ENCODE measurements at regions not wholly inside any gene's neighbourhood (a gene's known extent, or its start where the extent isn't known, plus 50 kb on each side); places are given as distances from the start of the nearest gene placed in this dataset.
A peak's percentile ranks its signal among the peaks of the same experiment; 100 is the strongest.

- Histone ChIP-seq H3K27me3 (ENCODE audit: insufficient read depth, low read depth) (no peaks in the 10 kb centered on the region), H3K9ac (no peak overlapping the region), H3K27ac (peak overlapping the region; percentile 2; the same call in 1 of the 2 replicates), H3K4me1 (ENCODE audit: low read depth, poor library complexity, severe bottlenecking) (no peaks in the 10 kb centered on the region), H2AFZ (ENCODE audit: low read depth) (no peak overlapping the region), H3K36me3 (ENCODE audit: insufficient read depth) (no peaks in the 10 kb centered on the region), H3K79me2 (ENCODE audit: insufficient read depth, low read depth) (no peaks in the 10 kb centered on the region), H3K4me2 (no peak overlapping the region), H3K4me3 (IDR thresholded peaks at IDR 0.05; ENCODE audit: insufficient read depth, low read depth, low read length) (no peak overlapping the region), H4K20me1 (ENCODE audit: insufficient read depth) (no peaks in the 10 kb centered on the region)
- TF ChIP-seq, protein P1, sequence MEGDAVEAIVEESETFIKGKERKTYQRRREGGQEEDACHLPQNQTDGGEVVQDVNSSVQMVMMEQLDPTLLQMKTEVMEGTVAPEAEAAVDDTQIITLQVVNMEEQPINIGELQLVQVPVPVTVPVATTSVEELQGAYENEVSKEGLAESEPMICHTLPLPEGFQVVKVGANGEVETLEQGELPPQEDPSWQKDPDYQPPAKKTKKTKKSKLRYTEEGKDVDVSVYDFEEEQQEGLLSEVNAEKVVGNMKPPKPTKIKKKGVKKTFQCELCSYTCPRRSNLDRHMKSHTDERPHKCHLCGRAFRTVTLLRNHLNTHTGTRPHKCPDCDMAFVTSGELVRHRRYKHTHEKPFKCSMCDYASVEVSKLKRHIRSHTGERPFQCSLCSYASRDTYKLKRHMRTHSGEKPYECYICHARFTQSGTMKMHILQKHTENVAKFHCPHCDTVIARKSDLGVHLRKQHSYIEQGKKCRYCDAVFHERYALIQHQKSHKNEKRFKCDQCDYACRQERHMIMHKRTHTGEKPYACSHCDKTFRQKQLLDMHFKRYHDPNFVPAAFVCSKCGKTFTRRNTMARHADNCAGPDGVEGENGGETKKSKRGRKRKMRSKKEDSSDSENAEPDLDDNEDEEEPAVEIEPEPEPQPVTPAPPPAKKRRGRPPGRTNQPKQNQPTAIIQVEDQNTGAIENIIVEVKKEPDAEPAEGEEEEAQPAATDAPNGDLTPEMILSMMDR (conservative IDR thresholded peaks at IDR 0.05; ENCODE audit: low read depth, low read length) = no peak
Observed at GRCh38 chr3:117486719-117487716, 777.4 kb downstream of the TUSC7 start.

DNA sequence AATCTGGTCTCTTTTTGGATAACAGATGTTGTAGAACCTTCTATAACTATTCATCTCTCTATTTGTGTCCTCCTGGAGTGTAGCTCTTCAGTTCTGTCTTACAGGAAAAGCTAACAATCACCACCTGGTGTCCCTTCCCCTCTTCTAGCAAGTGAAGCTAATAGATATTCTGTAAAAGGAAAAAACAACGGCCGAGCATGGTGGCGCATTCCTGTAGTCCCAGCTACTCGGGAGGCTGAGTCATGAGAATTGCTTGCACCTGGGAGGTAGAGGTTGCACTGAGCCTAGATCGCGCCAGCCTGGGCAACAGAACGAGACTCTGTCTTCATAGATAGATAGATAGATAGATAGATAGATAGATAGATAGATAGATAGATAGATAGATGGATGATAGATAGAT is 779.4 kb downstream of the TUSC7 start:
- no peaks in the 10 kb centered on the region for H3K27me3 ChIP-seq (ENCODE audit: insufficient read depth, low read depth)
- H4K20me1 ChIP-seq (ENCODE audit: insufficient read depth) = no peaks in the 10 kb centered on the region
- no peaks in the 10 kb centered on the region for H3K36me3 ChIP-seq (ENCODE audit: insufficient read depth)
- TF ChIP-seq, protein P1 (conservative IDR thresholded peaks at IDR 0.05; ENCODE audit: low read depth, low read length) = no peak
- no peak overlapping the region for H3K4me2 ChIP-seq
- H3K4me3 ChIP-seq (IDR thresholded peaks at IDR 0.05; ENCODE audit: insufficient read depth, low read depth, low read length) = no peak overlapping the region
- no peaks in the 10 kb centered on the region for H3K4me1 ChIP-seq (ENCODE audit: low read depth, poor library complexity, severe bottlenecking)
- H2AFZ ChIP-seq (ENCODE audit: low read depth) = no peak overlapping the region
- H3K9ac ChIP-seq = no peak overlapping the region
- H3K27ac ChIP-seq = no peak overlapping the region
- H3K79me2 ChIP-seq (ENCODE audit: insufficient read depth, low read depth) = no peaks in the 10 kb centered on the region

GRCh38 chr3:117489663-117490079 is 780.1 kb downstream of the TUSC7 start:
- Histone ChIP-seq H3K4me1 (ENCODE audit: low read depth, poor library complexity, severe bottlenecking) (no peaks in the 10 kb centered on the region), H3K36me3 (ENCODE audit: insufficient read depth) (no peaks in the 10 kb centered on the region), H4K20me1 (ENCODE audit: insufficient read depth) (no peaks in the 10 kb centered on the region), H3K27me3 (ENCODE audit: insufficient read depth, low read depth) (no peaks in the 10 kb centered on the region), H3K9ac (no peak overlapping the region), H2AFZ (ENCODE audit: low read depth) (no peak overlapping the region), H3K4me2 (no peak overlapping the region), H3K79me2 (ENCODE audit: insufficient read depth, low read depth) (no peaks in the 10 kb centered on the region), H3K4me3 (IDR thresholded peaks at IDR 0.05; ENCODE audit: insufficient read depth, low read depth, low read length) (no peak overlapping the region), H3K27ac (no peak overlapping the region)
- TF ChIP-seq, protein P1 (conservative IDR thresholded peaks at IDR 0.05; ENCODE audit: low read depth, low read length) = no peak

DNA sequence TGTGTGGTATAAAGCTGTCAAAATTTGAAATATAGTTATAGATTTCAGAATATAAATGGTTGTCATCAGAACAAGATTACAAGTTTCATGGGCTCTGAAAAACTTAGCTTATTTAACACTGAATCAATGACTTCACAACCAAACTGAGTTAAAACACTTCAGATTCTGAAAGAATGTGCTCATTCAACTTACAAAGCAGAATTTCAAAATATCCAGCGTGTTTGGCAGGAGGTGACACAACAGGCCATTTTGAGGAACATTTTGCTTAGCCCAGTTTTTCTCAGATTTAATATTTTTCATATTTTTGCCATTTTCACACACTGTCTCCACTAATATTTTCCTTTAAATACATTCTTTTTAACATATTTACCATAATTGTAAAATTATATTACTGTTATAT is 781.1 kb downstream of the TUSC7 start:
- Histone ChIP-seq H3K4me3 (IDR thresholded peaks at IDR 0.05; ENCODE audit: insufficient read depth, low read depth, low read length) (no peak overlapping the region), H4K20me1 (ENCODE audit: insufficient read depth) (no peaks in the 10 kb centered on the region), H3K9ac (no peak overlapping the region), H3K79me2 (ENCODE audit: insufficient read depth, low read depth) (no peaks in the 10 kb centered on the region), H3K27me3 (ENCODE audit: insufficient read depth, low read depth) (no peaks in the 10 kb centered on the region), H3K4me1 (ENCODE audit: low read depth, poor library complexity, severe bottlenecking) (no peaks in the 10 kb centered on the region), H3K4me2 (no peak overlapping the region), H3K27ac (no peak overlapping the region), H3K36me3 (ENCODE audit: insufficient read depth) (no peaks in the 10 kb centered on the region), H2AFZ (ENCODE audit: low read depth) (no peak overlapping the region)
- TF ChIP-seq, protein P1 (conservative IDR thresholded peaks at IDR 0.05; ENCODE audit: low read depth, low read length) = no peak

All from KMS-11 (cell line).